OCI-LY1 (cell line): ENCODE measurements at regions not wholly inside any gene's neighbourhood (a gene's known extent, or its start where the extent isn't known, plus 50 kb on each side); places are given as distances from the start of the nearest gene placed in this dataset.

Source experiments
- EZH2 ChIP-seq: fragments of 200-600 bp; sonication (generic), shearing (Covaris generic); IDR thresholded peaks from 2 replicates; pipeline ENCODE4 v1.8.0; 2017; ENCODE audit warnings: borderline replicate concordance, mixed run types, mild to moderate bottlenecking, antibody characterized with exemption, low read length, moderate library complexity, mixed read lengths
- TF ChIP-seq, protein P1 (sequence below): fragments of 200-600 bp; sonication (generic), shearing (Covaris generic); IDR thresholded peaks from 2 replicates; pipeline ENCODE4 v1.5.1; 2017; ENCODE audit warnings: mild to moderate bottlenecking, antibody characterized with exemption, low read length, moderate library complexity, mixed read lengths

DNA sequence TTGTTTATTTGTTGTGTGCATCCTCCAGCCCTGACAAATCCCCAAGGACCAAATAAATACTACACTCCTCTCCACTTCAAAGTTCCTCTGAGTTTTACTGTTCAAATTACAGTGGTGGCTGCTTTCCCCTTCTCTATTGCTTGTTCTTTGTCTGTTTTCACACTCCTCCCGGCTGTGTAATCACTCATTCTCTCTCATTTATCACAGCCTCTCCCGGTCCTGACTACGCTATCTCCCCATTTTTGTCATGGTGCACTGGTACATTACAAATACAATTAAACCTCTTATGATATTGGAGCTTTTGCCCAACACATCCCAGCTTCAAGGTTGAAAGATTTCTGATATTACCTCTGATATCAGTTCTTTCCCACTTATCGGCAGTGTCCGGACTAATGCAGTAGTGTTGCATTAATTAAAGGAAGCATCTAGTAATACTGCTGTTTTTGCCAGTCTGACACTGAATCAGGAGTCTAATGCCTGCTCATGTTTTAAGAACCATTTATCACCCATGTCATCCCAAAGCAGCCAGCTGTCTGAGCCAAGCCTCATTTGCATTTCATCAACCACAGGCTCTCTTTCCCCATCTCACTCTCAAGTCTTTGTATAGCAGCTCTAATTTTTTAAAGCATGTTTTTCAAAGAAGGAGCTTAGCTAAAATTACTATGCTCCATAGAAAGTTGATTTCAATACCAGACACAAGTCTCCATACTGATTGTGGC lies 740.5 kb downstream of the ROBO2 start:
- TF ChIP-seq, protein P1, sequence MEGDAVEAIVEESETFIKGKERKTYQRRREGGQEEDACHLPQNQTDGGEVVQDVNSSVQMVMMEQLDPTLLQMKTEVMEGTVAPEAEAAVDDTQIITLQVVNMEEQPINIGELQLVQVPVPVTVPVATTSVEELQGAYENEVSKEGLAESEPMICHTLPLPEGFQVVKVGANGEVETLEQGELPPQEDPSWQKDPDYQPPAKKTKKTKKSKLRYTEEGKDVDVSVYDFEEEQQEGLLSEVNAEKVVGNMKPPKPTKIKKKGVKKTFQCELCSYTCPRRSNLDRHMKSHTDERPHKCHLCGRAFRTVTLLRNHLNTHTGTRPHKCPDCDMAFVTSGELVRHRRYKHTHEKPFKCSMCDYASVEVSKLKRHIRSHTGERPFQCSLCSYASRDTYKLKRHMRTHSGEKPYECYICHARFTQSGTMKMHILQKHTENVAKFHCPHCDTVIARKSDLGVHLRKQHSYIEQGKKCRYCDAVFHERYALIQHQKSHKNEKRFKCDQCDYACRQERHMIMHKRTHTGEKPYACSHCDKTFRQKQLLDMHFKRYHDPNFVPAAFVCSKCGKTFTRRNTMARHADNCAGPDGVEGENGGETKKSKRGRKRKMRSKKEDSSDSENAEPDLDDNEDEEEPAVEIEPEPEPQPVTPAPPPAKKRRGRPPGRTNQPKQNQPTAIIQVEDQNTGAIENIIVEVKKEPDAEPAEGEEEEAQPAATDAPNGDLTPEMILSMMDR, result no peak
- no peak for TF ChIP-seq EZH2
